ENCODE measurements at regions not wholly inside any gene's neighbourhood (a gene's known extent, or its start where the extent isn't known, plus 50 kb on each side); places are given as distances from the start of the nearest gene placed in this dataset.

GRCh38 chr4:110381784-110382183 is 94.2 kb upstream of the ENPEP start:
- H3K4me3 ChIP-seq (replicated peaks in 1 of 4; ENCODE audit: control extremely low read depth in 1 of 4, insufficient read depth in 1 of 4, low read depth in 3 of 4, low read length in 4 of 4) = no peak overlapping the region
- no peak overlapping the region for H3K27ac ChIP-seq (ENCODE audit: insufficient read depth, low read length)
- no peaks in the 10 kb centered on the region for H4K20me1 ChIP-seq (ENCODE audit: control insufficient read depth, extremely low read depth, insufficient read depth, low read length)
- no peaks in the 10 kb centered on the region for H3K36me3 ChIP-seq (ENCODE audit: control insufficient read depth, insufficient read depth, low read length)
- no peak overlapping the region for H2AFZ ChIP-seq (ENCODE audit: low read length)
- no peaks in the 10 kb centered on the region for H3K27me3 ChIP-seq (ENCODE audit: control insufficient read depth, insufficient read depth, low read length)
- H3K4me1 ChIP-seq (ENCODE audit: control insufficient read depth, extremely low read depth, insufficient read depth, low read length) = no peaks in the 10 kb centered on the region
- H3K79me2 ChIP-seq (ENCODE audit: control insufficient read depth, insufficient read depth, low read length) = no peaks in the 10 kb centered on the region
- H3K4me2 ChIP-seq (ENCODE audit: extremely low read depth, insufficient read depth, low read length) = no peak overlapping the region
- no peaks in the 10 kb centered on the region for H3K9me3 ChIP-seq (ENCODE audit: control insufficient read depth, insufficient read depth, low read depth, low read length)
- TF ChIP-seq CTCF (conservative IDR thresholded peaks at IDR 0.05 in 1 of 2, IDR thresholded peaks at IDR 0.05 in 1 of 2; ENCODE audit: low read depth in 1 of 2, low read length in 2 of 2) = no peak
- no peak for TF ChIP-seq EZH2 (IDR thresholded peaks at IDR 0.05; ENCODE audit: low read length, missing control alignments)
- H3K9ac ChIP-seq (ENCODE audit: insufficient read depth, low read length) = no peak overlapping the region
- DNase-seq (ENCODE audit: low read depth in 2 of 2) = no peak

GRCh38 chr4:110372485-110372884 is 103.5 kb upstream of the ENPEP start:
- no peaks in the 10 kb centered on the region for H3K36me3 ChIP-seq (ENCODE audit: control insufficient read depth, insufficient read depth, low read length)
- H4K20me1 ChIP-seq (ENCODE audit: control insufficient read depth, extremely low read depth, insufficient read depth, low read length) = no peaks in the 10 kb centered on the region
- H3K27me3 ChIP-seq (ENCODE audit: control insufficient read depth, insufficient read depth, low read length) = no peaks in the 10 kb centered on the region
- H3K9ac ChIP-seq (ENCODE audit: insufficient read depth, low read length) = no peak overlapping the region
- H3K27ac ChIP-seq (ENCODE audit: insufficient read depth, low read length) = no peak overlapping the region
- no peak for TF ChIP-seq CTCF (conservative IDR thresholded peaks at IDR 0.05 in 1 of 2, IDR thresholded peaks at IDR 0.05 in 1 of 2; ENCODE audit: low read depth in 1 of 2, low read length in 2 of 2)
- no peak for TF ChIP-seq EZH2 (IDR thresholded peaks at IDR 0.05; ENCODE audit: low read length, missing control alignments)
- no peak for DNase-seq (ENCODE audit: low read depth in 2 of 2)
- H3K4me3 ChIP-seq (replicated peaks in 1 of 4; ENCODE audit: control extremely low read depth in 1 of 4, insufficient read depth in 1 of 4, low read depth in 3 of 4, low read length in 4 of 4) = no peak overlapping the region
- no peaks in the 10 kb centered on the region for H3K4me1 ChIP-seq (ENCODE audit: control insufficient read depth, extremely low read depth, insufficient read depth, low read length)
- H2AFZ ChIP-seq (ENCODE audit: low read length) = no peak overlapping the region
- no peaks in the 10 kb centered on the region for H3K9me3 ChIP-seq (ENCODE audit: control insufficient read depth, insufficient read depth, low read depth, low read length)
- no peaks in the 10 kb centered on the region for H3K79me2 ChIP-seq (ENCODE audit: control insufficient read depth, insufficient read depth, low read length)
- H3K4me2 ChIP-seq (ENCODE audit: extremely low read depth, insufficient read depth, low read length) = no peak overlapping the region

- DNase-seq (ENCODE audit: low read depth in 2 of 2) = peak in 1 of 2 donors; percentile 16
- no peak overlapping the region for H3K4me3 ChIP-seq (replicated peaks in 1 of 4; ENCODE audit: control extremely low read depth in 1 of 4, insufficient read depth in 1 of 4, low read depth in 3 of 4, low read length in 4 of 4)
- no peak overlapping the region for H3K4me2 ChIP-seq (ENCODE audit: extremely low read depth, insufficient read depth, low read length)
- TF ChIP-seq EZH2 (IDR thresholded peaks at IDR 0.05; ENCODE audit: low read length, missing control alignments) (no peak), CTCF (conservative IDR thresholded peaks at IDR 0.05 in 1 of 2, IDR thresholded peaks at IDR 0.05 in 1 of 2; ENCODE audit: low read depth in 1 of 2, low read length in 2 of 2) (no peak)
- H3K36me3 ChIP-seq (ENCODE audit: control insufficient read depth, insufficient read depth, low read length) = no peaks in the 10 kb centered on the region
- H3K9me3 ChIP-seq (ENCODE audit: control insufficient read depth, insufficient read depth, low read depth, low read length) = no peaks in the 10 kb centered on the region
- H3K79me2 ChIP-seq (ENCODE audit: control insufficient read depth, insufficient read depth, low read length) = no peaks in the 10 kb centered on the region
- no peaks in the 10 kb centered on the region for H3K27me3 ChIP-seq (ENCODE audit: control insufficient read depth, insufficient read depth, low read length)
- H2AFZ ChIP-seq (ENCODE audit: low read length) = no peak overlapping the region
- H3K27ac ChIP-seq (ENCODE audit: insufficient read depth, low read length) = no peak overlapping the region
- H3K9ac ChIP-seq (ENCODE audit: insufficient read depth, low read length) = no peak overlapping the region
- H4K20me1 ChIP-seq (ENCODE audit: control insufficient read depth, extremely low read depth, insufficient read depth, low read length) = no peaks in the 10 kb centered on the region
- no peaks in the 10 kb centered on the region for H3K4me1 ChIP-seq (ENCODE audit: control insufficient read depth, extremely low read depth, insufficient read depth, low read length)
These were observed 104.8 kb upstream of the ENPEP start for GRCh38 chr4:110371016-110371770.

Measured in fibroblast of lung (primary cell).